ENCODE measurements at regions not wholly inside any gene's neighbourhood (a gene's known extent, or its start where the extent isn't known, plus 50 kb on each side); places are given as distances from the start of the nearest gene placed in this dataset.
"Not testable (repeated sequence)": the region's sequence is repeated elsewhere in the genome, so short reads cannot be mapped to it uniquely, and the experiment has no call there.

- DNase-seq (ENCODE audit: low spot score); intact Hi-C loops (cut with DNase I): not testable (repeated sequence)
Measured at GRCh38 chr17:43345515-43345914, 53.3 kb upstream of the ARL4D start.

- no peak for DNase-seq (ENCODE audit: low spot score)
Measured at GRCh38 chr17:43344685-43345084, 54.1 kb upstream of the ARL4D start.

GRCh38 chr17:43342589-43342890 lies 56.3 kb upstream of the ARL4D start:
- intact Hi-C loops (cut with DNase I) = no loop called here
- DNase-seq (ENCODE audit: low spot score) = no peak

More at GRCh38 chr17:43344685-43345084, 54.1 kb upstream of the ARL4D start:
- intact Hi-C loops (cut with DNase I) = no loop called here

- no peak for DNase-seq (ENCODE audit: low spot score)
- intact Hi-C loops (cut with DNase I) = no loop called here
Measured at GRCh38 chr17:43341715-43342588, 56.8 kb upstream of the ARL4D start.

GRCh38 chr17:43338886-43339516 lies 59.8 kb upstream of the ARL4D start:
- intact Hi-C loops (cut with DNase I) = no loop called here
- no peak for DNase-seq (ENCODE audit: low spot score)

GRCh38 chr17:43337684-43338428 lies 60.9 kb upstream of the ARL4D start:
- DNase-seq (ENCODE audit: low spot score) = no peak
- intact Hi-C loops (cut with DNase I) = no loop called here

- intact Hi-C loops (cut with DNase I) = no loop called here
- DNase-seq (ENCODE audit: low spot score) = no peak
Measured at GRCh38 chr17:43334738-43335402, 63.9 kb upstream of the ARL4D start.

GRCh38 chr17:43333433-43333943 lies 65.3 kb upstream of the ARL4D start:
- intact Hi-C loops (cut with DNase I) = no loop called here
- DNase-seq (ENCODE audit: low spot score) = no peak

- DNase-seq (ENCODE audit: low spot score) = no peak
- intact Hi-C loops (cut with DNase I) = no loop called here
Measured at GRCh38 chr17:43332230-43332629, 66.6 kb upstream of the ARL4D start.

- no peak for DNase-seq (ENCODE audit: low spot score)
- intact Hi-C loops (cut with DNase I) = no loop called here
Measured at GRCh38 chr17:43330876-43331639, 67.7 kb upstream of the ARL4D start.

GRCh38 chr17:43329183-43329582 lies 69.6 kb upstream of the ARL4D start:
- intact Hi-C loops (cut with DNase I) = no loop called here
- DNase-seq (ENCODE audit: low spot score) = no peak

- DNase-seq (ENCODE audit: low spot score) = no peak
- intact Hi-C loops (cut with DNase I) = no loop called here
Measured at GRCh38 chr17:43328650-43329049, 70.1 kb upstream of the ARL4D start.

GRCh38 chr17:43327834-43328420 lies 70.9 kb upstream of the ARL4D start:
- intact Hi-C loops (cut with DNase I) = no loop called here
- DNase-seq (ENCODE audit: low spot score) = no peak

GRCh38 chr17:43327421-43327820 lies 71.4 kb upstream of the ARL4D start:
- intact Hi-C loops (cut with DNase I) = no loop called here
- no peak for DNase-seq (ENCODE audit: low spot score)

- no peak for DNase-seq (ENCODE audit: low spot score)
- intact Hi-C loops (cut with DNase I) = no loop called here
Measured at GRCh38 chr17:43326490-43327275, 72.1 kb upstream of the ARL4D start.

GRCh38 chr17:43324205-43324893 lies 74.4 kb upstream of the ARL4D start:
- intact Hi-C loops (cut with DNase I) = no loop called here
- DNase-seq (ENCODE audit: low spot score) = no peak

Measured in posterior vena cava (tissue), 2 donors.